ENCODE measurements at regions not wholly inside any gene's neighbourhood (a gene's known extent, or its start where the extent isn't known, plus 50 kb on each side); places are given as distances from the start of the nearest gene placed in this dataset.

GRCh38 chr5:133884569-133885311 is 83.7 kb downstream of the C5orf15 start:
- TF ChIP-seq CTCF (conservative IDR thresholded peaks at IDR 0.05 in 1 of 2, IDR thresholded peaks at IDR 0.05 in 1 of 2; ENCODE audit: extremely low read depth in 1 of 2, insufficient read depth in 1 of 2, low read depth in 1 of 2, low read length in 2 of 2) (no peak), EZH2 (IDR thresholded peaks at IDR 0.05; ENCODE audit: borderline replicate concordance, low read length) (no peak)
